Stimulated activated CD4-positive, alpha-beta T cell treated with anti-CD3 and anti-CD28 coated beads, Interleukin-4, amount 100 ng/mL, for 1 hour (primary cell): ENCODE measurements at regions not wholly inside any gene's neighbourhood (a gene's known extent, or its start where the extent isn't known, plus 50 kb on each side); places are given as distances from the start of the nearest gene placed in this dataset.
"Not testable (repeated sequence)": the region's sequence is repeated elsewhere in the genome, so short reads cannot be mapped to it uniquely, and the experiment has no call there.

ENCODE experiments used
- DNase-seq: peaks from one replicate; pipeline ENCODE4 v3.0.0-alpha.2; 2020

GRCh38 chr2:105691947-105692390 is 52.7 kb upstream of the NCK2 start:
- DNase-seq: no peak

GRCh38 chr2:105690566-105690965 is 54.1 kb upstream of the NCK2 start:
- no peak for DNase-seq

GRCh38 chr2:105689484-105689883 is 55.2 kb upstream of the NCK2 start:
- no peak for DNase-seq

GRCh38 chr2:105688946-105689345 is 55.8 kb upstream of the NCK2 start:
- no peak for DNase-seq

GRCh38 chr2:105686588-105686987 is 58.1 kb upstream of the NCK2 start:
- no peak for DNase-seq

- no peak for DNase-seq
Observed at GRCh38 chr2:105683011-105683492, 61.7 kb upstream of the NCK2 start.

GRCh38 chr2:105682401-105682800 is 62.3 kb upstream of the NCK2 start:
- DNase-seq: no peak

GRCh38 chr2:105681927-105682326 is 62.8 kb upstream of the NCK2 start:
- DNase-seq: no peak

- DNase-seq: no peak
Observed at GRCh38 chr2:105680357-105680756, 64.4 kb upstream of the NCK2 start.

GRCh38 chr2:105678346-105678745 is 66.4 kb upstream of the NCK2 start:
- no peak for DNase-seq

GRCh38 chr2:105677901-105678300 is 66.8 kb upstream of the NCK2 start:
- no peak for DNase-seq

GRCh38 chr2:105675841-105676240 is 68.9 kb upstream of the NCK2 start:
- DNase-seq: no peak

GRCh38 chr2:105674859-105675541 is 69.7 kb upstream of the NCK2 start:
- peak; percentile 32 for DNase-seq

GRCh38 chr2:105674401-105674800 is 70.3 kb upstream of the NCK2 start:
- no peak for DNase-seq

GRCh38 chr2:105671156-105671555 is 73.6 kb upstream of the NCK2 start:
- no peak for DNase-seq

- DNase-seq: no peak
Observed at GRCh38 chr2:105669384-105669891, 75.3 kb upstream of the NCK2 start.

- DNase-seq: no peak
Observed at GRCh38 chr2:105665480-105665879, 79.2 kb upstream of the NCK2 start.

- DNase-seq: no peak
Observed at GRCh38 chr2:105660489-105660888, 84.2 kb upstream of the NCK2 start.

- DNase-seq: not testable (repeated sequence)
Observed at GRCh38 chr2:105655723-105656606, 88.7 kb upstream of the NCK2 start.

- DNase-seq: no peak
Observed at GRCh38 chr2:105655244-105655643, 89.5 kb upstream of the NCK2 start.

- DNase-seq: no peak
Observed at GRCh38 chr2:105654474-105655004, 90.2 kb upstream of the NCK2 start.

- DNase-seq: no peak
Observed at GRCh38 chr2:105653302-105653701, 91.4 kb upstream of the NCK2 start.

- no peak for DNase-seq
Observed at GRCh38 chr2:105652014-105652796, 92.5 kb upstream of the NCK2 start.
